Liver (tissue), 8 donors: ENCODE measurements at regions not wholly inside any gene's neighbourhood (a gene's known extent, or its start where the extent isn't known, plus 50 kb on each side); places are given as distances from the start of the nearest gene placed in this dataset.

Experiments
- DNase-seq: peaks from one replicate; pipeline ENCODE4 v3.0.0-alpha.2; 2017; ENCODE audit warnings: low spot score
- H3K27ac ChIP-seq, 2 donors: one replicate each; pipeline ENCODE4 v1.7.0; 2013; ENCODE audit warnings: inconsistent platforms in 2 of 2, low read length in 2 of 2, control low read depth in 1 of 2, low read depth in 1 of 2, mild to moderate bottlenecking in 1 of 2
- H3K27me3 ChIP-seq, 4 donors: one replicate each; pipeline versions ENCODE4 v1.6.1 to v1.7.0; 2013; ENCODE audit warnings: low read length in 3 of 4, inconsistent platforms in 1 of 4, mild to moderate bottlenecking in 1 of 4, moderate library complexity in 1 of 4; ENCODE audit not compliant: control insufficient read depth in 4 of 4, insufficient read depth in 4 of 4
- H3K36me3 ChIP-seq, 4 donors: one replicate each; pipeline versions ENCODE4 v1.6.1 to v1.7.0; 2013; ENCODE audit warnings: low read length in 3 of 4, mild to moderate bottlenecking in 3 of 4, low read depth in 1 of 4, moderate library complexity in 1 of 4; ENCODE audit not compliant: control insufficient read depth in 4 of 4, insufficient read depth in 3 of 4
- H3K4me1 ChIP-seq, 4 donors: one replicate each; pipeline versions ENCODE4 v1.6.1 to v1.7.0; 2013; ENCODE audit warnings: low read length in 3 of 4, mild to moderate bottlenecking in 3 of 4, moderate library complexity in 1 of 4; ENCODE audit not compliant: control insufficient read depth in 4 of 4, insufficient read depth in 4 of 4
- H3K4me3 ChIP-seq, 3 donors: one replicate each; pipeline versions ENCODE4 v1.6.1 to v1.7.0; 2013; ENCODE audit warnings: low read length in 3 of 3, control low read depth in 1 of 3, low read depth in 1 of 3, mild to moderate bottlenecking in 1 of 3
- H3K9ac ChIP-seq, 2 donors: one replicate each; pipeline ENCODE4 v1.7.0; 2013; ENCODE audit warnings: low read length in 2 of 2, mild to moderate bottlenecking in 2 of 2, moderate library complexity in 2 of 2, control low read depth in 1 of 2, low read depth in 1 of 2
- H3K9me3 ChIP-seq, 4 donors: one replicate each; pipeline versions ENCODE4 v1.6.1 to v1.7.0; 2013; ENCODE audit warnings: low read length in 3 of 4; ENCODE audit not compliant: control insufficient read depth in 4 of 4
- ATF3 ChIP-seq: IDR thresholded peaks from 2 replicates; pipeline ENCODE4 v1.6.1; 2016; ENCODE audit warnings: antibody characterized with exemption
- CTCF ChIP-seq: fragments of 150-350 bp; IDR thresholded peaks from 2 replicates; pipeline ENCODE4 v1.5.1; 2017; ENCODE audit warnings: improper control_type of control experiment, low read depth, low read length; ENCODE audit not compliant: missing input control
- EGR1 ChIP-seq, 2 donors: IDR thresholded peaks; 2 replicates each; pipeline ENCODE4 v1.6.1; 2016 to 2018; ENCODE audit warnings: antibody characterized with exemption in 2 of 2, low read depth in 2 of 2
- FOXA1 ChIP-seq: IDR thresholded peaks from 2 replicates; pipeline ENCODE4 v1.6.1; 2016; ENCODE audit warnings: antibody characterized with exemption
- GABPA ChIP-seq, 2 donors: IDR thresholded peaks in 1 of 2; conservative IDR thresholded peaks in 1 of 2; 2 replicates each; pipeline ENCODE4 v1.6.1; 2016; ENCODE audit warnings: antibody characterized with exemption in 2 of 2, mild to moderate bottlenecking in 1 of 2, moderate library complexity in 1 of 2
- HNF4G ChIP-seq: IDR thresholded peaks from 2 replicates; pipeline ENCODE4 v1.6.1; 2016; ENCODE audit warnings: antibody characterized with exemption
- JUND ChIP-seq, 2 donors: IDR thresholded peaks; 2 replicates each; pipeline ENCODE4 v1.6.1; 2016; ENCODE audit warnings: antibody characterized with exemption in 2 of 2
- MAX ChIP-seq: IDR thresholded peaks from 2 replicates; pipeline ENCODE4 v1.6.1; 2016; ENCODE audit warnings: antibody characterized with exemption
- NR2F2 ChIP-seq: IDR thresholded peaks from 2 replicates; pipeline ENCODE4 v1.6.1; 2016; ENCODE audit warnings: antibody characterized with exemption
- REST ChIP-seq: IDR thresholded peaks from 2 replicates; pipeline ENCODE4 v1.6.1; 2016; ENCODE audit warnings: antibody characterized with exemption, mild to moderate bottlenecking
- RXRA ChIP-seq, 2 donors: IDR thresholded peaks; 2 replicates each; pipeline ENCODE4 v1.6.1; 2017 to 2018; ENCODE audit warnings: antibody characterized with exemption in 2 of 2, mild to moderate bottlenecking in 1 of 2
- YY1 ChIP-seq: IDR thresholded peaks from 2 replicates; pipeline ENCODE4 v1.6.1; 2016; ENCODE audit warnings: antibody characterized with exemption, mild to moderate bottlenecking
- ZBTB33 ChIP-seq: IDR thresholded peaks from 2 replicates; pipeline ENCODE4 v1.6.1; 2016; ENCODE audit warnings: antibody characterized with exemption
- WGBS: extraction: QIAGEN DNeasy Blood & Tissue Kit; methylation state at CpG from one replicate; pipeline ENCODE4 v1.1.7; 2013; 5-methylcytosine and 5-hydroxymethylcytosine counted together
- donor health status: healthy.
- donor health status: healthy.
- donor health status: healthy.
- donor health status: healthy.
- donor health status: healthy.

- no peaks in the 10 kb centered on the region for H3K27me3 ChIP-seq
- no peak overlapping the region for H3K9ac ChIP-seq
- H3K9me3 ChIP-seq, result peaks cover 0 to 3% (median 1%) of the 10 kb centered on the region in 4 donors
- H3K4me1 ChIP-seq, result no peaks in the 10 kb centered on the region
- no peak overlapping the region for H3K4me3 ChIP-seq
- TF ChIP-seq REST (no peak), CTCF (no peak), ATF3 (no peak), ZBTB33 (no peak), FOXA1 (no peak), NR2F2 (no peak), GABPA (IDR thresholded peaks at IDR 0.05 in 1 of 2, conservative IDR thresholded peaks at IDR 0.05 in 1 of 2) (no peak)
- H3K27ac ChIP-seq, result no peak overlapping the region
- no peaks in the 10 kb centered on the region for H3K36me3 ChIP-seq
- DNase-seq, result no peak
These were observed 834.0 kb downstream of the DACH1 start for GRCh38 chr13:71033026-71033425.

- H3K9ac ChIP-seq, result no peak overlapping the region
- no peak overlapping the region for H3K27ac ChIP-seq
- no peaks in the 10 kb centered on the region for H3K4me1 ChIP-seq
- no peaks in the 10 kb centered on the region for H3K36me3 ChIP-seq
- H3K4me3 ChIP-seq, result no peak overlapping the region
- no peak for DNase-seq
- peaks cover 0 to 7% (median 1%) of the 10 kb centered on the region in 4 donors for H3K9me3 ChIP-seq
- TF ChIP-seq MAX, result no peak
- TF ChIP-seq HNF4G, result no peak
- TF ChIP-seq RXRA (IDR thresholded peaks at IDR 0.05), result no peak
- TF ChIP-seq EGR1 (IDR thresholded peaks at IDR 0.05; ENCODE audit: low read depth in 2 of 2), result no peak
- no peak for TF ChIP-seq JUND (IDR thresholded peaks at IDR 0.05)
- TF ChIP-seq YY1, result no peak
- no peaks in the 10 kb centered on the region for H3K27me3 ChIP-seq
- 45% methylated on average over 6 of the region's 6 CpGs for WGBS
These were observed 836.2 kb downstream of the DACH1 start for GRCh38 chr13:71030784-71031183.
